Uterus (tissue), 3 donors: ENCODE measurements at regions not wholly inside any gene's neighbourhood (a gene's known extent, or its start where the extent isn't known, plus 50 kb on each side); places are given as distances from the start of the nearest gene placed in this dataset.

ENCODE experiments used
- DNase-seq, 2 donors: peaks; one replicate each; pipeline ENCODE4 v3.0.0-alpha.2; 2019 to 2020
- H3K27ac ChIP-seq, 2 donors: fragments of 200-600 bp; sonication (generic); 1 replicate in 1 of 2; 2 replicates in 1 of 2; pipeline ENCODE4 v1.5.1; 2016 to 2018
- H3K27me3 ChIP-seq, 2 donors: fragments of 200-600 bp; sonication (generic); one replicate each; pipeline ENCODE4 v1.5.1; 2018 to 2019; ENCODE audit warnings: control low read depth in 1 of 2
- H3K36me3 ChIP-seq, 2 donors: fragments of 200-600 bp; sonication (generic); one replicate each; pipeline ENCODE4 v1.5.1; 2019; ENCODE audit warnings: control low read depth in 1 of 2
- H3K4me1 ChIP-seq, 2 donors: fragments of 200-600 bp; sonication (generic); one replicate each; pipeline ENCODE4 v1.5.1; 2018 to 2019; ENCODE audit warnings: control low read depth in 1 of 2
- H3K4me3 ChIP-seq, 2 donors: fragments of 200-600 bp; sonication (generic); 1 replicate in 1 of 2; 2 replicates in 1 of 2; pipeline ENCODE4 v1.5.1; 2018 to 2019; ENCODE audit warnings: mild to moderate bottlenecking in 1 of 2
- H3K9me3 ChIP-seq, 2 donors: fragments of 200-600 bp; sonication (generic); one replicate each; pipeline ENCODE4 v1.5.1; 2019; ENCODE audit warnings: control low read depth in 1 of 2
- POLR2A ChIP-seq, 2 donors: fragments of 450-650 bp; IDR thresholded peaks; one replicate each; pipeline ENCODE4 v1.6.1; 2016; ENCODE audit warnings: antibody characterized with exemption in 2 of 2, mild to moderate bottlenecking in 1 of 2, moderate library complexity in 1 of 2
- intact Hi-C: fragments of 100-400 bp; cut with DNase I; formaldehyde crosslinking; loops from one replicate; pipeline ENCODE4 v1.15.1; 2023; ENCODE audit warnings: low total_unique reads
- TF ChIP-seq, protein P1 (sequence below), 4 experiments: fragments of 200-600 bp in 2 of 4; fragments of 450-650 bp in 2 of 4; sonication (generic) in 2 of 4; IDR thresholded peaks; one replicate each; pipeline ENCODE4 v1.5.1; 2016 to 2019; ENCODE audit warnings: antibody characterized with exemption in 4 of 4, mild to moderate bottlenecking in 2 of 4, moderate library complexity in 1 of 4
- donor health status: DM: yes; HTN: yes; CAD: no.

DNA sequence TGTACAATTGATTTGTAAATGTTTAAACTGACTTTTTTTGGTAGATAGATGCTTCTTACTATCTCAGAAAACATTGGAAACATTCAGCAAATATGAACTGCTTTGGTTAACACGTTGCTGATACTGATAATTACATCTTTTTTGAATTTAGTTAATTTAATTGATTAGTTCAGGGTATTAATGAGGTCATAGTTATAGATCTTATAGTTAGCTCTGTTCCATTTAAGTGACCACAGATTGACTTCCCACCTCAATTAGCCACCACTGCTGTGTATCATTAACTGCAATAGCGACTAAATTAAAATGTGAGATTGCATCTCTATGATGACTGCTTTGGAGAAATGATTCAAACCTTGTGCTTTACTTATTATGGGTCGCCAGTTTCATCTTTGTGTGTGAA is 407.1 kb upstream of the EDIL3 start:
- H3K27ac ChIP-seq, result no peak overlapping the region
- intact Hi-C loops, result no loop called here
- no peak for TF ChIP-seq POLR2A (IDR thresholded peaks at IDR 0.05)
- TF ChIP-seq, protein P1, sequence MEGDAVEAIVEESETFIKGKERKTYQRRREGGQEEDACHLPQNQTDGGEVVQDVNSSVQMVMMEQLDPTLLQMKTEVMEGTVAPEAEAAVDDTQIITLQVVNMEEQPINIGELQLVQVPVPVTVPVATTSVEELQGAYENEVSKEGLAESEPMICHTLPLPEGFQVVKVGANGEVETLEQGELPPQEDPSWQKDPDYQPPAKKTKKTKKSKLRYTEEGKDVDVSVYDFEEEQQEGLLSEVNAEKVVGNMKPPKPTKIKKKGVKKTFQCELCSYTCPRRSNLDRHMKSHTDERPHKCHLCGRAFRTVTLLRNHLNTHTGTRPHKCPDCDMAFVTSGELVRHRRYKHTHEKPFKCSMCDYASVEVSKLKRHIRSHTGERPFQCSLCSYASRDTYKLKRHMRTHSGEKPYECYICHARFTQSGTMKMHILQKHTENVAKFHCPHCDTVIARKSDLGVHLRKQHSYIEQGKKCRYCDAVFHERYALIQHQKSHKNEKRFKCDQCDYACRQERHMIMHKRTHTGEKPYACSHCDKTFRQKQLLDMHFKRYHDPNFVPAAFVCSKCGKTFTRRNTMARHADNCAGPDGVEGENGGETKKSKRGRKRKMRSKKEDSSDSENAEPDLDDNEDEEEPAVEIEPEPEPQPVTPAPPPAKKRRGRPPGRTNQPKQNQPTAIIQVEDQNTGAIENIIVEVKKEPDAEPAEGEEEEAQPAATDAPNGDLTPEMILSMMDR (IDR thresholded peaks at IDR 0.05), result no peak
- H3K27me3 ChIP-seq, result no peaks in the 10 kb centered on the region
- H3K36me3 ChIP-seq, result no peaks in the 10 kb centered on the region
- H3K9me3 ChIP-seq, result no peaks in the 10 kb centered on the region
- no peak overlapping the region for H3K4me3 ChIP-seq
- no peaks in the 10 kb centered on the region for H3K4me1 ChIP-seq
- no peak for DNase-seq

GRCh38 chr5:84791138-84791537 is 406.5 kb upstream of the EDIL3 start:
- Histone ChIP-seq H3K4me1 (no peaks in the 10 kb centered on the region), H3K27ac (no peak overlapping the region), H3K36me3 (no peaks in the 10 kb centered on the region), H3K27me3 (no peaks in the 10 kb centered on the region), H3K9me3 (no peaks in the 10 kb centered on the region), H3K4me3 (no peak overlapping the region)
- intact Hi-C loops, result no loop called here
- DNase-seq, result no peak
- TF ChIP-seq, protein P1 (IDR thresholded peaks at IDR 0.05), result no peak
- TF ChIP-seq POLR2A (IDR thresholded peaks at IDR 0.05), result no peak

DNA sequence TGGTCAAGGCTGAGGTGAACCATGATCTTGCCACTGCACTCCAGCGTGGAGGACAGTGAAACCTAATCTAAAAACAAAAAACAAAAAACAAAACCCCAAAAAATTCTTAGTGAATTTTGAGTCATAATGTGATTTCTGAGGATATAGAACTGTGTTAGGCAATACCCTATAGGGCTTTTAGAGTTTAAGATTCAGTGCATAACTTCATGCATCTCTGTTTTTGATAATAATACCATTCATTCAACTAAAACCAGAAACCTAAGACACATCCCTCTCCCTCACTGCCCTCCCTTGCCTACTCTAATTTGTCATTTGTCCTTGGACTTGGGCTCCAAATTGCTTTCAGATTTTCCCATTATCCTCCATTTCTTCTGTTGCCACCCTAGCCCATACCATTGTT is 405.7 kb upstream of the EDIL3 start:
- intact Hi-C loops, result no loop called here
- Histone ChIP-seq H3K4me1 (no peaks in the 10 kb centered on the region), H3K27ac (no peak overlapping the region), H3K27me3 (no peaks in the 10 kb centered on the region), H3K9me3 (no peaks in the 10 kb centered on the region), H3K36me3 (no peaks in the 10 kb centered on the region), H3K4me3 (no peak overlapping the region)
- DNase-seq, result no peak
- no peak for TF ChIP-seq POLR2A (IDR thresholded peaks at IDR 0.05)
- TF ChIP-seq, protein P1 (IDR thresholded peaks at IDR 0.05), result no peak

- no peak overlapping the region for H3K27ac ChIP-seq
- no peaks in the 10 kb centered on the region for H3K36me3 ChIP-seq
- no peaks in the 10 kb centered on the region for H3K9me3 ChIP-seq
- no peaks in the 10 kb centered on the region for H3K4me1 ChIP-seq
- H3K27me3 ChIP-seq, result no peaks in the 10 kb centered on the region
- H3K4me3 ChIP-seq, result no peak overlapping the region
- no peak for TF ChIP-seq POLR2A (IDR thresholded peaks at IDR 0.05)
- TF ChIP-seq, protein P1 (IDR thresholded peaks at IDR 0.05), result no peak
- intact Hi-C loops, result no loop called here
- DNase-seq, result no peak
These were observed 398.3 kb upstream of the EDIL3 start for GRCh38 chr5:84783003-84783402.

DNA sequence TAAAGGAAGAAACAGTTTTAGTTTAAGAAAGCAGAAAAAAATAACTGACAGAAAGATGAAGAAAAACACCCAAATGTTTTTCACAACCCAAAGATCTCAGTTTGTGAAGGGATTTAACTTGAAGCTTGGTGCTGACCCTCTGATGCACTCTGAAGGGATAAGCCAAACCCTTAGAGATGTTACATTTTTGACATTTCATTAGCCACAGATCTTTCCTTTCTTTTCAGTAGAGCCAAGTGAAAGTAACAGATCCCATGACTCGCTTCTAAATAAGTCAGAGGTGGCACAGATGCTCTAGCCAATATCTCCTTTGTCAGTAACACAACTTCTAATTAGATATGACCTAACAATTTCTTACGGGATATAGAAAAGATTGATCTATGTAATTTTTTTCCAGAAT is 394.5 kb upstream of the EDIL3 start:
- H3K4me1 ChIP-seq, result no peaks in the 10 kb centered on the region
- H3K27me3 ChIP-seq, result no peaks in the 10 kb centered on the region
- H3K4me3 ChIP-seq, result no peak overlapping the region
- DNase-seq, result no peak
- intact Hi-C loops, result no loop called here
- no peaks in the 10 kb centered on the region for H3K36me3 ChIP-seq
- no peaks in the 10 kb centered on the region for H3K9me3 ChIP-seq
- no peak overlapping the region for H3K27ac ChIP-seq
- no peak for TF ChIP-seq POLR2A (IDR thresholded peaks at IDR 0.05)
- TF ChIP-seq, protein P1 (IDR thresholded peaks at IDR 0.05), result no peak
